ENCODE measurements at regions not wholly inside any gene's neighbourhood (a gene's known extent, or its start where the extent isn't known, plus 50 kb on each side); places are given as distances from the start of the nearest gene placed in this dataset.

DNA sequence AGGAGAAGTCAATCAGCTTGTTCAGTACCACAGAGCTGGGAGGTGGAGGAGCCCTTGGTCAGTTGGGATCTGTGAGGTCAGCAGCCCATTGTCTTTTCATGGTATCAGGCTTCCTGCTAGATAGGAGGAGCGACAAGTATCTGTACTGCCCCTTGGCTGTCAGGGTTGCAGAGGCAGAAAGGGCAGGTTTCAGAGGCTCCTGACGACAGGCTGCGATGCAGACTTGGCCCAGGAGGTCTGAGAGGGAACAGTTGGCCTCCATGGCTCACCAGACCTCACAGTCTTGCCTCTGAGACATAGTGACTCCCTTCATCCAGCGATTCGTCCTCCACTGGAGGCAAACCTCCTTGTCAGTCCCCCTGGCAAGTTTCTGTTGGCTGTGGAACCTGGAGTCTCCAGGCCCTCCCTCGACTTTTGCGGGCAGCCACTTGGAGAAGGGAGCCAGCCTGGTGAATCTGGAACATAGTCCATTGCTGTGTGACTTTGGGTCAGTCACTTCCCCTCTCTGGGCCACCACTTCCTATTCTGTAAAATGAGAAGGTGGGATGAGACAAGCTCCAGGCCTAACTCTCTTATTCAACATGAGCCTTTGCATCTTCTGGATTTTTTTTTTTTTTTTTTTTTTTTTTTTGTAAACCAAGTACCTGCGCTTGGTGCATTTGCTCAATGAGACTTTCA lies 177.9 kb upstream of the TLE3 start:
- TF ChIP-seq, protein P1, sequence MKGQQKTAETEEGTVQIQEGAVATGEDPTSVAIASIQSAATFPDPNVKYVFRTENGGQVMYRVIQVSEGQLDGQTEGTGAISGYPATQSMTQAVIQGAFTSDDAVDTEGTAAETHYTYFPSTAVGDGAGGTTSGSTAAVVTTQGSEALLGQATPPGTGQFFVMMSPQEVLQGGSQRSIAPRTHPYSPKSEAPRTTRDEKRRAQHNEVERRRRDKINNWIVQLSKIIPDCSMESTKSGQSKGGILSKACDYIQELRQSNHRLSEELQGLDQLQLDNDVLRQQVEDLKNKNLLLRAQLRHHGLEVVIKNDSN (IDR thresholded peaks at IDR 0.05), result no peak
- TF ChIP-seq TCF12 (IDR thresholded peaks at IDR 0.05; ENCODE audit: low read depth) (no peak), MAX (IDR thresholded peaks at IDR 0.05) (no peak), NFIC (IDR thresholded peaks at IDR 0.05) (no peak), TEAD4 (IDR thresholded peaks at IDR 0.05) (no peak), YY1 (IDR thresholded peaks at IDR 0.05; ENCODE audit: low read depth) (no peak)
- TF ChIP-seq, protein P2, sequence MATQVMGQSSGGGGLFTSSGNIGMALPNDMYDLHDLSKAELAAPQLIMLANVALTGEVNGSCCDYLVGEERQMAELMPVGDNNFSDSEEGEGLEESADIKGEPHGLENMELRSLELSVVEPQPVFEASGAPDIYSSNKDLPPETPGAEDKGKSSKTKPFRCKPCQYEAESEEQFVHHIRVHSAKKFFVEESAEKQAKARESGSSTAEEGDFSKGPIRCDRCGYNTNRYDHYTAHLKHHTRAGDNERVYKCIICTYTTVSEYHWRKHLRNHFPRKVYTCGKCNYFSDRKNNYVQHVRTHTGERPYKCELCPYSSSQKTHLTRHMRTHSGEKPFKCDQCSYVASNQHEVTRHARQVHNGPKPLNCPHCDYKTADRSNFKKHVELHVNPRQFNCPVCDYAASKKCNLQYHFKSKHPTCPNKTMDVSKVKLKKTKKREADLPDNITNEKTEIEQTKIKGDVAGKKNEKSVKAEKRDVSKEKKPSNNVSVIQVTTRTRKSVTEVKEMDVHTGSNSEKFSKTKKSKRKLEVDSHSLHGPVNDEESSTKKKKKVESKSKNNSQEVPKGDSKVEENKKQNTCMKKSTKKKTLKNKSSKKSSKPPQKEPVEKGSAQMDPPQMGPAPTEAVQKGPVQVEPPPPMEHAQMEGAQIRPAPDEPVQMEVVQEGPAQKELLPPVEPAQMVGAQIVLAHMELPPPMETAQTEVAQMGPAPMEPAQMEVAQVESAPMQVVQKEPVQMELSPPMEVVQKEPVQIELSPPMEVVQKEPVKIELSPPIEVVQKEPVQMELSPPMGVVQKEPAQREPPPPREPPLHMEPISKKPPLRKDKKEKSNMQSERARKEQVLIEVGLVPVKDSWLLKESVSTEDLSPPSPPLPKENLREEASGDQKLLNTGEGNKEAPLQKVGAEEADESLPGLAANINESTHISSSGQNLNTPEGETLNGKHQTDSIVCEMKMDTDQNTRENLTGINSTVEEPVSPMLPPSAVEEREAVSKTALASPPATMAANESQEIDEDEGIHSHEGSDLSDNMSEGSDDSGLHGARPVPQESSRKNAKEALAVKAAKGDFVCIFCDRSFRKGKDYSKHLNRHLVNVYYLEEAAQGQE (IDR thresholded peaks at IDR 0.05; ENCODE audit: low read depth), result no peak

- no peak for TF ChIP-seq EP300 (IDR thresholded peaks at IDR 0.05; ENCODE audit: borderline replicate concordance)
- TF ChIP-seq EGR1 (IDR thresholded peaks at IDR 0.05), result no peak
- no peak for TF ChIP-seq ZBTB7A (IDR thresholded peaks at IDR 0.05; ENCODE audit: low read depth)
- TF ChIP-seq, protein P2 (IDR thresholded peaks at IDR 0.05; ENCODE audit: low read depth), result no peak
- TF ChIP-seq CREB1 (IDR thresholded peaks at IDR 0.05; ENCODE audit: low read depth), result no peak
- no peak for TF ChIP-seq MAX (IDR thresholded peaks at IDR 0.05)
- TF ChIP-seq, protein P1 (IDR thresholded peaks at IDR 0.05), result no peak
Measured at GRCh38 chr15:70274908-70275307, 177.2 kb upstream of the TLE3 start.

GRCh38 chr15:70274255-70274880 lies 176.7 kb upstream of the TLE3 start:
- TF ChIP-seq EGR1 (IDR thresholded peaks at IDR 0.05) (no peak), CEBPB (IDR thresholded peaks at IDR 0.05) (no peak), RAD21 (IDR thresholded peaks at IDR 0.05; ENCODE audit: low read depth) (no peak), TAF1 (IDR thresholded peaks at IDR 0.05; ENCODE audit: low read depth) (no peak), EP300 (IDR thresholded peaks at IDR 0.05; ENCODE audit: borderline replicate concordance) (no peak), FOXM1 (IDR thresholded peaks at IDR 0.05; ENCODE audit: borderline replicate concordance, low read depth) (no peak), TCF12 (IDR thresholded peaks at IDR 0.05; ENCODE audit: low read depth) (no peak), NFIC (IDR thresholded peaks at IDR 0.05) (no peak), MAX (IDR thresholded peaks at IDR 0.05) (no peak), ZBTB7A (IDR thresholded peaks at IDR 0.05; ENCODE audit: low read depth) (no peak), CREB1 (IDR thresholded peaks at IDR 0.05; ENCODE audit: low read depth) (no peak), YY1 (IDR thresholded peaks at IDR 0.05; ENCODE audit: low read depth) (no peak), TEAD4 (IDR thresholded peaks at IDR 0.05) (no peak)
- TF ChIP-seq, protein P2 (IDR thresholded peaks at IDR 0.05; ENCODE audit: low read depth), result no peak
- TF ChIP-seq, protein P1 (IDR thresholded peaks at IDR 0.05), result no peak

- TF ChIP-seq, protein P1 (IDR thresholded peaks at IDR 0.05), result no peak
- TF ChIP-seq ZBTB7A (IDR thresholded peaks at IDR 0.05; ENCODE audit: low read depth) (no peak), TEAD4 (IDR thresholded peaks at IDR 0.05) (no peak), MAX (IDR thresholded peaks at IDR 0.05) (no peak), FOXM1 (IDR thresholded peaks at IDR 0.05; ENCODE audit: borderline replicate concordance, low read depth) (no peak), RAD21 (IDR thresholded peaks at IDR 0.05; ENCODE audit: low read depth) (no peak)
- TF ChIP-seq, protein P2 (IDR thresholded peaks at IDR 0.05; ENCODE audit: low read depth), result no peak
Measured at GRCh38 chr15:70273808-70274207, 176.1 kb upstream of the TLE3 start.

All from Ishikawa (cell line).